ENCODE measurements at regions not wholly inside any gene's neighbourhood (a gene's known extent, or its start where the extent isn't known, plus 50 kb on each side); places are given as distances from the start of the nearest gene placed in this dataset.

GRCh38 chr5:84715686-84716085, 331.0 kb upstream of the EDIL3 start:
- TF ChIP-seq CTCF (IDR thresholded peaks at IDR 0.05; ENCODE audit: poor library complexity, severe bottlenecking) (no peak), TAF1 (IDR thresholded peaks at IDR 0.05; ENCODE audit: low read depth) (no peak), REST (IDR thresholded peaks at IDR 0.05; ENCODE audit: borderline replicate concordance) (no peak), EZH2 (IDR thresholded peaks at IDR 0.05; ENCODE audit: borderline replicate concordance, insufficient read depth, low read length, poor library complexity, severe bottlenecking) (no peak), RAD21 (conservative IDR thresholded peaks at IDR 0.05) (no peak), SMC3 (conservative IDR thresholded peaks at IDR 0.05; ENCODE audit: poor library complexity) (no peak), EP300 (conservative IDR thresholded peaks at IDR 0.05; ENCODE audit: poor library complexity, severe bottlenecking) (no peak)

Data from neural cell (in vitro differentiated cells).